T-cell (primary cell): ENCODE measurements at regions not wholly inside any gene's neighbourhood (a gene's known extent, or its start where the extent isn't known, plus 50 kb on each side); places are given as distances from the start of the nearest gene placed in this dataset.

ENCODE experiments used
- ATAC-seq, 4 experiments: fragments of 200-7000 bp in 3 of 4; fragments of 150-1000 bp in 1 of 4; cut with Tn5 transposase; replicated peaks in 1 of 4; 1 replicate in 3 of 4; 2 replicates in 1 of 4; pipeline ENCODE4 v1.10.0; 2021; ENCODE audit warnings: moderate library complexity in 3 of 4, mild to moderate bottlenecking in 2 of 4, moderate number of reproducible peaks in 1 of 4
- CTCF ChIA-PET, 2 donors: fragments of 300-600 bp; sonication (Branson Sonifier 250); formaldehyde crosslinking; loops; one replicate each; lab custom pipeline; 2022; ENCODE audit warnings: antibody characterized with exemption in 2 of 2; lab: Charles Lee
- POLR2A ChIA-PET, 2 donors: fragments of 300-600 bp; sonication (Branson Sonifier 250); formaldehyde crosslinking; loops; one replicate each; lab custom pipeline; 2022; ENCODE audit warnings: antibody characterized with exemption in 2 of 2; lab: Charles Lee
- DNase-seq, 35 experiments: peaks; one replicate each; pipeline versions ENCODE4 v3.0.0 to v3.0.0-alpha.2; 2013 to 2023
- H3K27ac ChIP-seq: one replicate; pipeline ENCODE4 v1.5.1; 2013; ENCODE audit warnings: low read length
- H3K27me3 ChIP-seq, 2 experiments: replicated peaks in 1 of 2; 1 replicate in 1 of 2; 2 replicates in 1 of 2; pipeline versions ENCODE4 v1.6.1 to v1.7.0; 2013; ENCODE audit warnings: low read length in 1 of 2, mixed read lengths in 1 of 2; ENCODE audit not compliant: control insufficient read depth in 2 of 2, insufficient read depth in 2 of 2; ENCODE audit errors: extremely low read depth in 1 of 2
- H3K36me3 ChIP-seq, 2 donors: 1 replicate in 1 of 2; 2 replicates in 1 of 2; pipeline versions ENCODE4 v1.6.1 to v1.7.0; 2013; ENCODE audit warnings: low read length in 1 of 2; ENCODE audit not compliant: control insufficient read depth in 2 of 2, insufficient read depth in 1 of 2; ENCODE audit errors: extremely low read depth in 1 of 2
- H3K4me1 ChIP-seq, 2 experiments: 1 replicate in 1 of 2; 2 replicates in 1 of 2; pipeline versions ENCODE4 v1.6.1 to v1.7.0; 2013; ENCODE audit warnings: low read length in 2 of 2, mixed read lengths in 1 of 2; ENCODE audit not compliant: insufficient read depth in 2 of 2, control insufficient read depth in 1 of 2; ENCODE audit errors: extremely low read depth in 1 of 2
- H3K4me3 ChIP-seq, 2 donors: 1 replicate in 1 of 2; 2 replicates in 1 of 2; pipeline versions ENCODE4 v1.5.1 to v1.7.0; 2013; ENCODE audit warnings: mild to moderate bottlenecking in 2 of 2, low read length in 1 of 2, moderate library complexity in 1 of 2; ENCODE audit not compliant: control insufficient read depth in 1 of 2; ENCODE audit errors: extremely low read depth in 1 of 2
- H3K9me3 ChIP-seq: 2 replicates; pipeline ENCODE4 v1.7.0; 2013
- H3K27ac Mint-ChIP-seq, 2 donors: one replicate each; pipeline ENCODE4 v1.8.0; 2020 to 2021; ENCODE audit warnings: mild to moderate bottlenecking in 2 of 2, mixed read lengths in 2 of 2
- H3K27me3 Mint-ChIP-seq, 2 donors: one replicate each; pipeline ENCODE4 v1.8.0; 2021 to 2022; ENCODE audit warnings: mixed read lengths in 2 of 2
- H3K36me3 Mint-ChIP-seq: one replicate; pipeline ENCODE4 v1.8.0; 2021; ENCODE audit warnings: mixed read lengths
- H3K4me1 Mint-ChIP-seq, 3 donors: one replicate each; pipeline ENCODE4 v1.8.0; 2020 to 2022; ENCODE audit warnings: mixed read lengths in 3 of 3, mild to moderate bottlenecking in 1 of 3
- H3K4me3 Mint-ChIP-seq, 3 donors: one replicate each; pipeline ENCODE4 v1.8.0; 2020 to 2022; ENCODE audit warnings: mild to moderate bottlenecking in 3 of 3, mixed read lengths in 3 of 3, moderate library complexity in 3 of 3
- H3K9me3 Mint-ChIP-seq, 3 donors: one replicate each; pipeline ENCODE4 v1.8.0; 2020 to 2022; ENCODE audit warnings: mixed read lengths in 3 of 3
- WGBS: methylation state at CpG from one replicate; pipeline ENCODE4 v1.1.5; 2013; ENCODE audit warnings: missing lambda C conversion rate; ENCODE audit not compliant: insufficient coverage; 5-methylcytosine and 5-hydroxymethylcytosine counted together

GRCh38 chr11:131136486-131136885, 220.2 kb upstream of the SNX19 start:
- H3K9me3 Mint-ChIP-seq: peaks cover 0 to 5% (median 4%) of the 10 kb centered on the region in 3 donors
- ChIA-PET CTCF (no interaction called here), POLR2A (no interaction called here)
- 80% methylated on average over 1 of the region's 1 CpG for WGBS
- no peaks in the 10 kb centered on the region for H3K4me1 Mint-ChIP-seq
- no peak overlapping the region for H3K27ac Mint-ChIP-seq
- H3K9me3 ChIP-seq: no peaks in the 10 kb centered on the region
- no peak overlapping the region for H3K4me3 Mint-ChIP-seq
- H3K4me3 ChIP-seq: no peak overlapping the region
- H3K4me1 ChIP-seq: no peaks in the 10 kb centered on the region
- ATAC-seq: no peak
- DNase-seq: no peak
- peaks cover 0 to 4% of the 10 kb centered on the region in 2 donors for H3K27me3 Mint-ChIP-seq
- no peaks in the 10 kb centered on the region for H3K36me3 ChIP-seq
- H3K36me3 Mint-ChIP-seq: no peaks in the 10 kb centered on the region
- H3K27ac ChIP-seq: no peak overlapping the region
- H3K27me3 ChIP-seq: peaks cover 0 to 3% of the 10 kb centered on the region in 2 experiments

- WGBS: no CpG with 5 or more reads among the region's 2 CpGs
- CTCF ChIA-PET: no interaction called here
- Mint-ChIP-seq H3K9me3 (peaks cover 0 to 4% (median 2%) of the 10 kb centered on the region in 3 donors), H3K36me3 (no peaks in the 10 kb centered on the region), H3K27ac (no peak overlapping the region), H3K4me3 (no peak overlapping the region), H3K27me3 (peaks cover 0 to 4% of the 10 kb centered on the region in 2 donors), H3K4me1 (no peaks in the 10 kb centered on the region)
- no peak for ATAC-seq
- H3K27ac ChIP-seq: no peak overlapping the region
- no peaks in the 10 kb centered on the region for H3K9me3 ChIP-seq
- H3K36me3 ChIP-seq: no peaks in the 10 kb centered on the region
- peaks cover 0 to 3% of the 10 kb centered on the region in 2 experiments for H3K27me3 ChIP-seq
- DNase-seq: no peak
- POLR2A ChIA-PET: no interaction called here
- no peaks in the 10 kb centered on the region for H3K4me1 ChIP-seq
- H3K4me3 ChIP-seq: no peak overlapping the region
These were observed 220.8 kb upstream of the SNX19 start for GRCh38 chr11:131137046-131137445.

- H3K27me3 ChIP-seq: peaks cover 0 to 3% of the 10 kb centered on the region in 2 experiments
- ChIA-PET CTCF (no interaction called here), POLR2A (interaction anchor here in 1 of 2 donors (0.5 kb wide), 1 partner anchor 69 kb away, joined by 3 read pairs; no protein-coding TSS in a partner anchor)
- peaks cover 0 to 4% of the 10 kb centered on the region in 2 donors for H3K27me3 Mint-ChIP-seq
- H3K4me1 ChIP-seq: no peaks in the 10 kb centered on the region
- no peak for DNase-seq
- no peak overlapping the region for H3K27ac ChIP-seq
- no peaks in the 10 kb centered on the region for H3K36me3 Mint-ChIP-seq
- no peak for ATAC-seq
- H3K4me1 Mint-ChIP-seq: no peaks in the 10 kb centered on the region
- no peak overlapping the region for H3K4me3 Mint-ChIP-seq
- peaks cover 0 to 4% (median 0%) of the 10 kb centered on the region in 3 donors for H3K9me3 Mint-ChIP-seq
- no peak overlapping the region for H3K27ac Mint-ChIP-seq
- H3K9me3 ChIP-seq: no peaks in the 10 kb centered on the region
- no peaks in the 10 kb centered on the region for H3K36me3 ChIP-seq
- no peak overlapping the region for H3K4me3 ChIP-seq
- no CpG with 5 or more reads among the region's 4 CpGs for WGBS
These were observed 222.5 kb upstream of the SNX19 start for GRCh38 chr11:131138731-131139130.

GRCh38 chr11:131145791-131146190, 224.6 kb upstream of the NTM start:
- no peaks in the 10 kb centered on the region for H3K27me3 ChIP-seq
- H3K4me1 ChIP-seq: no peaks in the 10 kb centered on the region
- H3K36me3 ChIP-seq: no peaks in the 10 kb centered on the region
- Mint-ChIP-seq H3K4me3 (no peak overlapping the region), H3K4me1 (no peaks in the 10 kb centered on the region), H3K27ac (no peak overlapping the region), H3K9me3 (peaks cover 0 to 4% (median 0%) of the 10 kb centered on the region in 3 donors), H3K27me3 (peaks cover 0 to 4% of the 10 kb centered on the region in 2 donors), H3K36me3 (no peaks in the 10 kb centered on the region)
- ATAC-seq (no peak), DNase-seq (no peak)
- CTCF ChIA-PET: no interaction called here
- POLR2A ChIA-PET: no interaction called here
- no peak overlapping the region for H3K4me3 ChIP-seq
- 58% methylated on average over 2 of the region's 5 CpGs for WGBS
- H3K27ac ChIP-seq: no peak overlapping the region
- no peaks in the 10 kb centered on the region for H3K9me3 ChIP-seq

DNA sequence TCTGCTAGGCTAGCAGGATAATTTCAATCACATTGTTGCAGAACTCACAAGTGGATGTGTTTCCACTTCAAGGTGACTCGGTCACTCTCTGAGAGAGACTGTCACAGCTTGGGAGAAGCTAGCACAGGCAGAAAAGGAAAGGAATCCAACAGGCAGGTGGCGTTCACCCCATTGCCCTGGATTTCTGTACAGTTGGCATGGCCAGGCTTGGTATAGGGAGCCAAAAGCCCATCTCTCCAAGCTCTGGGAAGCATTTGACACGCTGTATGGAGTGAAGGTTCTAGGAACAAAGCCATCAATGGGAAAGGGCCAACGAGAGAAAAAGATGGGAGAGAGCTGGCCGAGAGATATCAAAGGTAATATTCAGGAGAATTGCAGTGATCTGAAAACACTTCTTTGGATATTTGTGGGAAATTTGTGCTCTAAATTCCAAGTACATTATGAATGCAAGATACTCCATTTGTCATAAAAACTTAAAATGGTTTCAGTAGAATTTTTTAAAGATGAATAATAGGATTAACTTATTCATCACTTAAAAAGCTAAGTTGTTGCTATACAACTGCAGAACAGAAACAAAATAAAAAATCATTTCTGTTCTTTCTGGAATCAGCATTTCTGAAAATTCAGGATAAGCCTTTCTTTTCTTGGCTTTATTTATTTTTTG, 223.5 kb upstream of the NTM start:
- Histone ChIP-seq H3K27ac (no peak overlapping the region), H3K9me3 (no peaks in the 10 kb centered on the region), H3K4me3 (no peak overlapping the region), H3K4me1 (no peaks in the 10 kb centered on the region), H3K27me3 (no peaks in the 10 kb centered on the region), H3K36me3 (no peaks in the 10 kb centered on the region)
- Mint-ChIP-seq H3K36me3 (no peaks in the 10 kb centered on the region), H3K4me3 (no peak overlapping the region), H3K4me1 (no peaks in the 10 kb centered on the region), H3K27me3 (peaks cover 1 to 4% of the 10 kb centered on the region in 2 donors), H3K27ac (no peak overlapping the region), H3K9me3 (peaks cover 0 to 4% (median 0%) of the 10 kb centered on the region in 3 donors)
- 68% methylated on average over 5 of the region's 5 CpGs for WGBS
- ChIA-PET POLR2A (no interaction called here), CTCF (no interaction called here)
- ATAC-seq: no peak
- DNase-seq: no peak

DNA sequence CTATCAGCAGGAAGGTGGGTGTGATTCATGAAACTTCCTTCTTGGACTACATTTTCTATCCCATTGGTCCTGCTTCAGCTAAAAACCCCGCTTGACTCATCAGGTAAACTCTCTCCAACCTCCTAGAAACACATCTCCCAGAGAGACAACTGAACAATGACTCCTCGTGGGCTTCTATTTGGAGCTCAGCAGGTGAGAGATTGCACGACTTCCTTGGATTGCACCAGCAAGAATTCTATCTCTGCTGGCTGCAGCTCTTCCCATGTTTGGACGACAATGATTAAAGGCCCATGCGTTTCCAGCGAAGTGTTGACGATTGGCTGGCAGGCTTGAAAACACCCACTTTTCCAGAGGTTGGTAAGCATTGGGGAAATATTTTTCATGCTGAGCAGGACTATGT, 216.1 kb upstream of the NTM start:
- no peak overlapping the region for H3K4me3 Mint-ChIP-seq
- H3K4me1 Mint-ChIP-seq: no peaks in the 10 kb centered on the region
- no peaks in the 10 kb centered on the region for H3K36me3 Mint-ChIP-seq
- no peak overlapping the region for H3K4me3 ChIP-seq
- ChIA-PET POLR2A (no interaction called here), CTCF (no interaction called here)
- H3K9me3 Mint-ChIP-seq: peaks cover 0 to 3% (median 0%) of the 10 kb centered on the region in 3 donors
- 48% methylated on average over 3 of the region's 7 CpGs for WGBS
- no peak overlapping the region for H3K27ac ChIP-seq
- H3K4me1 ChIP-seq: no peaks in the 10 kb centered on the region
- H3K27me3 ChIP-seq: no peaks in the 10 kb centered on the region
- DNase-seq (no peak), ATAC-seq (no peak)
- H3K27ac Mint-ChIP-seq: no peak overlapping the region
- peaks cover 0 to 1% of the 10 kb centered on the region in 2 donors for H3K27me3 Mint-ChIP-seq
- H3K36me3 ChIP-seq: no peaks in the 10 kb centered on the region
- H3K9me3 ChIP-seq: no peaks in the 10 kb centered on the region
